ENCODE measurements at regions not wholly inside any gene's neighbourhood (a gene's known extent, or its start where the extent isn't known, plus 50 kb on each side); places are given as distances from the start of the nearest gene placed in this dataset.

- no peak for TF ChIP-seq CTCF (conservative IDR thresholded peaks at IDR 0.05; ENCODE audit: low read length)
- TF ChIP-seq EZH2phosphoT487 (IDR thresholded peaks at IDR 0.05; ENCODE audit: borderline replicate concordance, low read depth, low read length), result no peak
Measured at GRCh38 chr15:47384776-47385175, 332.5 kb upstream of the SEMA6D start.

Data from OCI-LY7 (cell line).